ENCODE measurements at regions not wholly inside any gene's neighbourhood (a gene's known extent, or its start where the extent isn't known, plus 50 kb on each side); places are given as distances from the start of the nearest gene placed in this dataset.
A peak's percentile ranks its signal among the peaks of the same experiment; 100 is the strongest.

- H3K4me3 ChIP-seq (ENCODE audit: low read length, poor library complexity, severe bottlenecking), result peak overlapping the region; percentile 14
- H3K4me2 ChIP-seq (ENCODE audit: low read depth, low read length, poor library complexity, severe bottlenecking), result peak overlapping the region; percentile 57
- TF ChIP-seq EZH2phosphoT487 (IDR thresholded peaks at IDR 0.05; ENCODE audit: borderline replicate concordance), result no peak
- no peak for TF ChIP-seq CTCF (conservative IDR thresholded peaks at IDR 0.05; ENCODE audit: low read length)
- no peaks in the 10 kb centered on the region for H4K20me1 ChIP-seq (ENCODE audit: insufficient read depth, low read length, poor library complexity, severe bottlenecking)
- peak overlapping the region; percentile 93 for H2AFZ ChIP-seq (ENCODE audit: low read length)
- H3K9me2 ChIP-seq (replicated peaks; ENCODE audit: low read depth, low read length), result no peaks in the 10 kb centered on the region
- no peaks in the 10 kb centered on the region for H3K9me3 ChIP-seq (ENCODE audit: insufficient read depth, low read depth, low read length)
- H3K4me1 ChIP-seq (ENCODE audit: insufficient read depth, low read length, poor library complexity, severe bottlenecking), result peaks cover 19% of the 10 kb centered on the region
- no peaks in the 10 kb centered on the region for H3K79me2 ChIP-seq (ENCODE audit: insufficient read depth, low read length)
- H3K27me3 ChIP-seq (ENCODE audit: insufficient read depth, low read length, poor library complexity, severe bottlenecking), result no peaks in the 10 kb centered on the region
- no peaks in the 10 kb centered on the region for H3K36me3 ChIP-seq (ENCODE audit: insufficient read depth, low read length)
- H3F3A ChIP-seq (ENCODE audit: low read depth), result no peaks in the 10 kb centered on the region
- peak overlapping the region; percentile 51 for H3K9ac ChIP-seq (ENCODE audit: low read depth, low read length, poor library complexity, severe bottlenecking)
Observed at GRCh38 chr2:216296856-216297255, 75.4 kb downstream of the MARCHF4 start.

- H3K27me3 ChIP-seq (ENCODE audit: insufficient read depth, low read length, poor library complexity, severe bottlenecking), result no peaks in the 10 kb centered on the region
- no peaks in the 10 kb centered on the region for H3K36me3 ChIP-seq (ENCODE audit: insufficient read depth, low read length)
- no peaks in the 10 kb centered on the region for H3K79me2 ChIP-seq (ENCODE audit: insufficient read depth, low read length)
- no peak overlapping the region for H3K9ac ChIP-seq (ENCODE audit: low read depth, low read length, poor library complexity, severe bottlenecking)
- no peaks in the 10 kb centered on the region for H3K9me2 ChIP-seq (replicated peaks; ENCODE audit: low read depth, low read length)
- TF ChIP-seq EZH2phosphoT487 (IDR thresholded peaks at IDR 0.05; ENCODE audit: borderline replicate concordance), result no peak
- no peak for TF ChIP-seq CTCF (conservative IDR thresholded peaks at IDR 0.05; ENCODE audit: low read length)
- no peak overlapping the region for H3K4me2 ChIP-seq (ENCODE audit: low read depth, low read length, poor library complexity, severe bottlenecking)
- H4K20me1 ChIP-seq (ENCODE audit: insufficient read depth, low read length, poor library complexity, severe bottlenecking), result no peaks in the 10 kb centered on the region
- no peak overlapping the region for H3K4me3 ChIP-seq (ENCODE audit: low read length, poor library complexity, severe bottlenecking)
- no peak overlapping the region for H2AFZ ChIP-seq (ENCODE audit: low read length)
- no peaks in the 10 kb centered on the region for H3F3A ChIP-seq (ENCODE audit: low read depth)
- H3K4me1 ChIP-seq (ENCODE audit: insufficient read depth, low read length, poor library complexity, severe bottlenecking), result peaks cover 23% of the 10 kb centered on the region
- H3K9me3 ChIP-seq (ENCODE audit: insufficient read depth, low read depth, low read length), result no peaks in the 10 kb centered on the region
Observed at GRCh38 chr2:216294305-216294704, 78.0 kb downstream of the MARCHF4 start.

GRCh38 chr2:216293883-216294282 is 78.4 kb downstream of the MARCHF4 start:
- H3K36me3 ChIP-seq (ENCODE audit: insufficient read depth, low read length), result no peaks in the 10 kb centered on the region
- H3F3A ChIP-seq (ENCODE audit: low read depth), result no peaks in the 10 kb centered on the region
- H2AFZ ChIP-seq (ENCODE audit: low read length), result no peak overlapping the region
- H3K9me2 ChIP-seq (replicated peaks; ENCODE audit: low read depth, low read length), result no peaks in the 10 kb centered on the region
- peaks cover 21% of the 10 kb centered on the region for H3K4me1 ChIP-seq (ENCODE audit: insufficient read depth, low read length, poor library complexity, severe bottlenecking)
- no peak overlapping the region for H3K9ac ChIP-seq (ENCODE audit: low read depth, low read length, poor library complexity, severe bottlenecking)
- no peaks in the 10 kb centered on the region for H4K20me1 ChIP-seq (ENCODE audit: insufficient read depth, low read length, poor library complexity, severe bottlenecking)
- H3K9me3 ChIP-seq (ENCODE audit: insufficient read depth, low read depth, low read length), result no peaks in the 10 kb centered on the region
- TF ChIP-seq CTCF (conservative IDR thresholded peaks at IDR 0.05; ENCODE audit: low read length), result no peak
- TF ChIP-seq EZH2phosphoT487 (IDR thresholded peaks at IDR 0.05; ENCODE audit: borderline replicate concordance), result no peak
- H3K4me3 ChIP-seq (ENCODE audit: low read length, poor library complexity, severe bottlenecking), result no peak overlapping the region
- H3K4me2 ChIP-seq (ENCODE audit: low read depth, low read length, poor library complexity, severe bottlenecking), result no peak overlapping the region
- H3K27me3 ChIP-seq (ENCODE audit: insufficient read depth, low read length, poor library complexity, severe bottlenecking), result no peaks in the 10 kb centered on the region
- H3K79me2 ChIP-seq (ENCODE audit: insufficient read depth, low read length), result no peaks in the 10 kb centered on the region

Measured in Loucy (cell line).